ENCODE measurements at regions not wholly inside any gene's neighbourhood (a gene's known extent, or its start where the extent isn't known, plus 50 kb on each side); places are given as distances from the start of the nearest gene placed in this dataset.

- no peaks in the 10 kb centered on the region for H4K20me1 ChIP-seq (replicated peaks in 1 of 2; ENCODE audit: control insufficient read depth in 1 of 2, insufficient read depth in 2 of 2, low read length in 2 of 2)
- H3K79me2 ChIP-seq (ENCODE audit: control insufficient read depth in 1 of 2, insufficient read depth in 2 of 2, low read length in 2 of 2): no peaks in the 10 kb centered on the region
- 0 out of 7 replicates have a peak, but pooled peaks cover 0 to 3% (median 0%) of the 10 kb centered on the region in 4 experiments for H3K27me3 ChIP-seq (replicated peaks in 1 of 4; ENCODE audit: control insufficient read depth in 3 of 4, extremely low read depth in 1 of 4, insufficient read depth in 3 of 4, low read length in 3 of 4)
- no peak overlapping the region for H3K56ac ChIP-seq (replicated peaks; ENCODE audit: insufficient read length, low read depth, low read length)
- no peaks in the 10 kb centered on the region for H3K79me1 ChIP-seq (ENCODE audit: low read depth, low read length)
- H3K27ac ChIP-seq (ENCODE audit: low read depth, low read length): no peak overlapping the region
- no peak overlapping the region for H3K23ac ChIP-seq (ENCODE audit: insufficient read length)
- no peaks in the 10 kb centered on the region for H3K23me2 ChIP-seq (ENCODE audit: low read depth, low read length)
- no peak overlapping the region for H2BK20ac ChIP-seq (ENCODE audit: low read length)
- DNase-seq (ENCODE audit: low read depth in 1 of 2, low spot score in 2 of 2) (no peak), FAIRE-seq (no peak)
- H3K18ac ChIP-seq (ENCODE audit: extremely low read depth, low read length): no peak overlapping the region
- 0 out of 2 replicates have a peak overlapping the region, but pooled peaks have one; percentile 46 for H2BK15ac ChIP-seq (ENCODE audit: low read length)
- no peak overlapping the region for H3K4ac ChIP-seq (replicated peaks; ENCODE audit: insufficient read length, low read depth, low read length)
- TF ChIP-seq CHD2 (IDR thresholded peaks at IDR 0.05; ENCODE audit: low read length): no peak
- TF ChIP-seq E2F6 (IDR thresholded peaks at IDR 0.05): peak; percentile 55; the same call in 1 of the 2 replicates
- WGBS, 2 experiments (ENCODE audit: extremely low coverage in 1 of 2, insufficient coverage in 1 of 2, insufficient read length in 1 of 2, insufficient replicate concordance in 2 of 2, low coverage in 1 of 2, low lambda C conversion rate in 2 of 2, missing lambda C conversion rate in 1 of 2): 91% methylated on average over 6 of the region's 6 CpGs; no CpG with 5 or more reads in 1 of the 2 experiments
- no peak overlapping the region for H4K5ac ChIP-seq (ENCODE audit: insufficient read length, low read depth, low read length)
- H2BK12ac ChIP-seq (ENCODE audit: low read depth, low read length): peak overlapping the region; percentile 35; the same call in 1 of the 2 replicates
- H3K4me3 ChIP-seq (ENCODE audit: extremely low read depth in 1 of 4, insufficient read depth in 2 of 4, low read depth in 3 of 4, low read length in 4 of 4): no peak overlapping the region
- H3K14ac ChIP-seq (ENCODE audit: insufficient read length): no peak overlapping the region
- H4K91ac ChIP-seq (replicated peaks; ENCODE audit: insufficient read length, low read length): no peak overlapping the region
- no peaks in the 10 kb centered on the region for H3K36me3 ChIP-seq (ENCODE audit: control insufficient read depth in 2 of 4, insufficient read depth in 4 of 4, low read length in 3 of 4)
- H2AK5ac ChIP-seq (ENCODE audit: low read depth, low read length): peak overlapping the region; percentile 75; the same call in 1 of the 2 replicates
- peaks cover 0 to 2% (median 0%) of the 10 kb centered on the region in 4 experiments; a peak in 1 of 7 replicates for H3K4me1 ChIP-seq (replicated peaks in 1 of 4; ENCODE audit: control insufficient read depth in 3 of 4, insufficient read depth in 4 of 4, low read length in 3 of 4)
- no peaks in the 10 kb centered on the region for H3K9me3 ChIP-seq (ENCODE audit: insufficient read depth in 2 of 2, low read depth in 1 of 2, low read length in 1 of 2)
- H2AFZ ChIP-seq (ENCODE audit: low read length): no peak overlapping the region
- ChIA-PET CTCF (ENCODE audit: partially characterized antibody) (no interaction called here), POLR2A (ENCODE audit: partially characterized antibody) (no interaction called here)
- no peak overlapping the region for H4K8ac ChIP-seq (ENCODE audit: extremely low read depth, insufficient read depth, low read length)
- no peak overlapping the region for H2BK5ac ChIP-seq (ENCODE audit: low read depth, low read length)
- no peak overlapping the region for H3K4me2 ChIP-seq (ENCODE audit: insufficient read depth in 1 of 2, low read depth in 2 of 2, low read length in 2 of 2)
- H2BK120ac ChIP-seq (replicated peaks; ENCODE audit: low read depth, low read length): no peak overlapping the region
- no peak overlapping the region for H3K9ac ChIP-seq (replicated peaks in 1 of 4; ENCODE audit: extremely low read depth in 1 of 4, low read depth in 3 of 4, low read length in 3 of 4)
Measured at GRCh38 chr2:2671826-2672225, 340.8 kb upstream of the MYT1L start.

Data from H1 (cell line).